OCI-M2 (cell line): ENCODE measurements at regions not wholly inside any gene's neighbourhood (a gene's known extent, or its start where the extent isn't known, plus 50 kb on each side); places are given as distances from the start of the nearest gene placed in this dataset.

Experiments used
- DNase-seq: peaks from one replicate; lab custom pipeline; 2025; ENCODE audit not compliant: unreplicated experiment; lab: John Stamatoyannopoulos, UW

DNA sequence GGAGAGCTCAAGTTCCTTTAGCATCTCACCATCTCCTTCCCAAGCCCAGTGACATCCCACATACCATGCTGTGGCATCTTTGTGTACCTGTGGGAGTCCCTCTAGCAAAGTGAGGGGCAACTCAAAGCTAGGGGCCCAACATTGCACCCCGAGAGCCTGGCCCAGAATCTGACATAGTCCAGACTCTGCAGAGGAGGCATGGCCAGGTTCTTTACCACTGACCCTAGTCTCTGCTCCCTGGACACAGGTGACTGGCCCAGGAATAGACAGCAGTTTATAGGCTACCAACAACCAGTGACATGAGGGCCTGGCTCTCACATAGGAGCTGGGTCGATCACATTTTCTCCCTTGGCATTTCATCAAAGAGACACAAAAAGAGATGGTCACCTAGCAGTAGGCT lies 444.0 kb upstream of the ZMIZ1 start:
- no peak for DNase-seq

DNA sequence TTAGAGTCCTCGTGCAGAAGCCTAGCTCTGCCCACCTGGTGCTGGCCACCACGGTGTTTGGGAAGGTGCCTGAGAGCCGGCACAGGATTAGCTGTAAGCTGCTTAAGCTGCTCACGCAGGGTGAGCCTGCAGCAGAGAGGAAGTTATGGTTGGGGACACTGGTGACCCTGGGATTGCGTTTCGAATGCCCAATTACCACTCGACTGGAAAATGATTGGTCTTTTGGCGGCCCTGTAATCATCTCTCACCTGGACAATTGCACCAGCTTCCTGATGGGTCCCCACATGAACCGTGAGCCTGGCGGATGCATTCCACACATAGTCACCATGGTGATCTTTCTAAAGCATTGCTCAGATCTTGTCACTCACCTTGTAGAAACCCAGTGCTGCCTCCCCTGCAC lies 442.3 kb upstream of the ZMIZ1 start:
- DNase-seq, result no peak

DNA sequence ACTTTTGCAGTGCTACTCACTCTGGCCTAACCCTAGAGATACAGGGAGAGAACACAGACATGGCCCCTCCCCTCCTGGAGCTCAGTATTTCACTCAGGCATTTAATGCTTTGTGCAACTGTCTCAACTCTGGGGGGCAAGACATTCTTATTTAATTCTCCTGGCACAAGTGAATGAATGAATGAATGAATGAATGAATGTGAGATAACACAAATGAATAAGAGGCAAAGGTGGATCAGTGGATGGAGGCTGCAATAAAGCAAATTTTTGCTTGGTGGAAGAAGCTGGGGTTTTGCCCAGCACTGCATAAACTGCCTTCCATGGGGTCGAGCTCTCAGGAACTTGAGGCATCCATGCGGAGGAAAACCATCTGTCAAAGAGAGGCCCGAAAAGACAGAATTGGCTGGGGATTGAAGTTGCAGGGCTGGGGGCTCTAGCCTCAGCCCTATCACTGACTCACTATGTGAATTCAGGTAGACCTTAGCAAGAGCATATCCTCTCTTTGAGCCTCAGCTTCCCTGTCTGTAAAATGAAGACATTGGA lies 441.4 kb upstream of the ZMIZ1 start:
- no peak for DNase-seq

DNA sequence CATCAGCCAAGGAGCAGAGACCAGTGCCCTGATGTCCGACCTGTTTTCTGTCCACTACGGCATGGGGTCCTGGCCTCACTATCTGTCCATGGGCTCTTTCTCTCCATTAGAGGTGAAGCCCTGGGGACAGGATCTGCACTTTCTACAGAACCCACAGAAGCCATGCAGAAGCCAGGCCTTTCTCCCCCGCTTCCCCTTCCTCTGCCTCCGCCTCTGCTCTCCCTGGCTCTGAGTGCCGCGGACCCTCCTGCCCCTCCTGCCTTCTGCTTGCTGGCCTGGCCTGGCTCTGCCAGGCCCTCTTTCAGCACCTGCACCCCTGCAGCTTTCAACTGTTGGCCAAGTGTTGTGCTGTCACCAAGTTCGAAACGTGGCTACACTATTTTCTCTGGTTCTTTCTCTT lies 439.8 kb upstream of the ZMIZ1 start:
- no peak for DNase-seq

DNA sequence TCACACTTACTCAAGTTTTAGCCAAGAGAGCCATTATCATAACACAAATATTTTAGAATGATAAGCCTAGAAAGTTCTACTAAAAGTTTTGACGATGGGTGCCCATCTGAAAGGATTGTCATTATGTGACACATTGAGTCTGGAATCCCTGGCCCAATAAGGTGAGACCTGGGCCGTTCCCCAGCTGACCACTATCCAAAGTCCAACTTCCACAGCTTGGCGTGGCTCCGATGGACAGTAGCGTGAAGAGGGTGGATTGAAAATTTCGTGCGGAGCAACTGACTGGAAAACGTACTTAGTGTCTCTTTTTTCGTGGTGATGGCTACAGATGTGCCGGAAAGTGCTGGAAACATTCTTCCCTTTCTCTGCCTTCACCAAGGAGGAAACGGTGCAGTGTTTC lies 439.0 kb upstream of the ZMIZ1 start:
- DNase-seq, result no peak

DNA sequence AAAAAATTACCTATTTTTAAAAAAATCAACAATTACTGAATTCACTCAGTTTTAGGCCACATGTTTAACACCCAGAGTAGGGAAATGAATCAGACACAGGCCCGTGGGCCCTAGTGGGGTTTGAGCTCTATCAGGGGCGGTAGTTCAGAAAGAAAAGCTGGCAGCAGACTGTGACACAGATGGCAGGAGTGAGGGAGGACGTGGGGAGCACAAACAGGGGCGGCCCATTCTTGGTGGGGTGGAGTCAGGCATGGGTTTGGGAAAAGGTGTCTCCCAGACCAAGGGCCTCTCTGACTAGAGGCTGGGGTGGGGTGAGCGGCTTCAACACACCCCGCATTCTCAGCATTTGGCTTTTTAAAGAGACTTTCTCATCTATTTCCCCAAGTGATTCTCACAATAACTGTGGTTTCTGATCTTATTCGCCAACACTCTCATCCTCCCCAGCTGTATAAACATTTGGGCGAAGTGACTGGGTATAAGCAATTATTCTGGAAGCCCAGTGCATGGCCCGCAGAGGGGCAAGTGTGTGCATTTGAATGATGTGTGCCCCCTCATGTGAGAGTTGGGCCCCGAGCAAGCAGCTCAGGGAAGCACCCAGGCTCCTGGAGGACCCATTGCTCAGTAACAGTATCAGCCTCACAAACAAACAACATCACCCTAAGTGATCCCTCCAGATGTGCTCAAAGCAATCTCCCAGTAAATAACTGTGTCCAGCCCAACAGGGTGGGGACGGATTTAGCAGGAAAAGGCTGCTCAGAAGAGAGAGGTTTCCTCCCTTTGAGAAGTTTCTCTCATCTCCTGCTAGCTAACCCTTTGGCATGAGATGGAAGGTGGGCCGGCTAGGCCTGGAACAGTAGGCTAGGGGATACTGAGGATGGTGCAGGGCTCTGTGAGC lies 437.6 kb upstream of the ZMIZ1 start:
- DNase-seq, result no peak

DNA sequence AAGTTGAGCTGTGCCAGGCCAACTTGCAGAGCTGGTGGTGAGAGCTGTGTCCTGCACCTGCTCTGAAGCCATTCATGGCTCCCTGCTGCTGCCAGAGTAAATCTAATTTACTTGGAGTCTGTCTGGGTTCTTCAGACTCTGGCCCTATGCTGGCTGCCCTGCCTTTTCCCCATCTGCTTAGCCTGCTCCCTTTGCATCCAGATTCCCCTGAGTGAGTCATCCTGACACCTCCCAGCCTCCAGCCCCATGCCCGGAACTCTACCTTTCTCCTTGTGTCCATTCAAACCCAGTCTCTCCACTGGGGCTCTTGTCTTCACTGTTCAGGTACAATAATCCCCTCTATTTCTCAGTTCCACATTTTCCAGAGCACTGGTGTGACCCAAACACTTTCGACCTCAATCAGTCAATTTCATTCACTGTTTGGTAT lies 434.4 kb upstream of the ZMIZ1 start:
- no peak for DNase-seq

DNA sequence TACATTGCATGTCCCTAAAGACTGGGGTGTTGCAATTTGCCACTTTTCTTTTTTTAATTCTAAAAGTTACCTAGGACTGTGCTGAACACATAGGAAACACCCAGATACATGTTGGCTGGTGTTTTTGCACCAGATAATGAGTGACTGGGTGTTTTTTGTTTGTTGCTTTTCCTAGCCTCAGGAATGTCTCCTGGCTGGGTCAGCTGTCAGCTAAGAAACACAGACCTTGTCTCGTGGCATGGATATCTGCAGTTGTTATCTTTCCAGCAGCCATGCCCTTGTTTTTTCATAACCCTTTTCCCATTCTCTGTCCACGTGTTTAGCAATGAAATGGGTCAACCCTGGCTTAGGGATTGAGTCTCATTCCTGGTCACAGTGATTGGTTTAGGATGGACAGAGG lies 433.9 kb upstream of the ZMIZ1 start:
- no peak for DNase-seq

DNA sequence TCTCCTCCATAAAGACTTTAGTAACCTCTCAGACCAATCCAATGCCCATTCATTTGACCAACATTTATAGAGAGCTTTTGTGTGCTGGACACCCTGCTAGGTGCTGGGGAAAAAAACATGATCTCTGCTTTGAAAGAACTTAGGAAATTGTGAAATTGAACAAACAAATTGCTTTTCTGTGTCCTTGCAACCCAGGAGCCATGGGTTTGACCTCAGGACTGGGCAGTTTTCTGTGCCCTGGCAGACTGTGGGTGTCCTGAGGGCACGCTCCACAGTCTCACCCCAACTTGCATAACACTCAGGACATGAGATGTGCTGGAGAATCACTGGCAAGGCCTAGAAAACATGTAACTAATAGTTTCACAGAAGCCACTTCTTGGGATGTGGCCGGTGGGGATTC lies 429.1 kb upstream of the ZMIZ1 start:
- DNase-seq, result no peak

DNA sequence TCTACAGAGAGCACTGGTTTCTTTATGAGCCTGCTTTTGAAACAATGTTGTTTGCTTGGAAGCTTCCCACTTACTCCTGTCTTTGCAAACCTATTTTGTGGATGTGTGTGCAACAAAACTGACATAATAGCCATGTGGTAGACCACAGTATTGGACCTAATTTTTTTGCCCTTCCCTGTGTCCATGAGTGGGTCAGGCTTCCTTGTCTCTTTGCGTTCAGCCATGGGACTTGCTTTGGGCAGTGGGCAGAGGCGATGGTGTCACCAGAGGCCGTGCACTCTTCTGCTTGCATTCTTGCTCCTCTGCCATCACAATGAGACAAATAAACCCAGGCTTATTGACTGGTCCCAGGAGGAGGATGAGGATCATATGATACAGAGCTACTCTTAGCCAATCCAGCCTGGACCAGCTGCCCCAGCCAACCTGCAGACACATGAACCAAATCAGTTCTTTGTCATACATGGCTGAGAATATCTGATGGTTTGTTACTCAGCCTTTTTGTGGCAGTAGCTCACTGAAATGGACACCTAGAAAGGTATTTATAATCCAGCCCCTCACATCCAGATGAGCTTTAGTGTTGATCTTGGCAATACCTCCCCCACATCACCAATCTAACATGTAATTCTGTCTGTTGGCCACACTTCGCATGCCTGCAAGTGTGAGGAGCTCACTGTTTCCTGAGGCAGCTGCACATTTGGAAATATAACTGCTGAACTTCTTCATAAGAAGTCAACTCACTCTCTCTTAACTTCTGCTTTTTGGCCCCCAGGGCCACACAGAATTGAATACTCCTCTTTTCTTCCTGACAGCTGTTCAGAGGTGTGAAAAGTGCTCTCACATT lies 427.8 kb upstream of the ZMIZ1 start:
- no peak for DNase-seq

DNA sequence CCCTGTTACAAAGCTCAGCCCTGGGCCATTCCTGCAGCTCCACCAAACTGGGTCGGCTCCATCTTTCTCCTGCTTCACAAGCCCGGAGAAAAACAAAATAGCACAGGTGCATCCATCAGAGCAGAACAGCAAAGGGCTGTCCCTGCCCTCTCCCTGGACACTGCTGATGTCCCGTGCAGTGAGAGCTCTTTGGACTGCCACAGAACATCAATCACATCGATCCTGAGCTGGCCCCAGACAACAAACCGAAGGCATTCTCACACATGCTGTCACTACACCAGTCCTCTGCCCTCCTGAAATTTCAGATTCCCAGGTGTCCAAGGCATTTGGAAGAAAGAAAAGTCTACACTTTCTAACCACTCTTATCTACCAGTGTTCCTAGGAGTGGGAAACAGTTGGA lies 427.1 kb upstream of the ZMIZ1 start:
- DNase-seq, result no peak

DNA sequence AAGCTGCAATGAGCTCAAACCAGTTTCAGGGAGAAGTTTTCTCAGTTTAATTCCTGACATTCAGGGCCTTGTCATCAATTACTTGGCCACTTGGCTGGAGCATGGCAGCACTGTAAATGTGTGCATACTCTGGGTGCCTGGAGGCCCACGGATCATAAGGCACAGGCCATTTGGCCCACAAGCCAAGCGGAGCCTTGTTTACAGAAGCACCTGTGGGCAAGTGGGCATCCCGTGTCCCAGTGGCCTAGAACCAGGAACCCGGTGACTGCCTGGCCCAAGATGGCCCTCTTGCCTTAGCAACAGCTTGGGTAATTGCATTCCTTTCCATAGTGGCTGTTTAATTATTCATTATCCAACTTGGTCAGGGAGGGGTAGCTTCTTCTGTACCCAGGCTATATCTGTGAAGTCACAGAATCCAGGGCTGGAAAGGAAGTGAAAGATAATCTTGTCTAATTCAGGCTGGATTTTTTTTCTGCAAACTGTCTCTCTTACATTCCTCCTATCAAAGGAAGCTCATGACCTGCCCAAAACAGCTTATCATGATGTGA lies 426.4 kb upstream of the ZMIZ1 start:
- DNase-seq, result no peak

DNA sequence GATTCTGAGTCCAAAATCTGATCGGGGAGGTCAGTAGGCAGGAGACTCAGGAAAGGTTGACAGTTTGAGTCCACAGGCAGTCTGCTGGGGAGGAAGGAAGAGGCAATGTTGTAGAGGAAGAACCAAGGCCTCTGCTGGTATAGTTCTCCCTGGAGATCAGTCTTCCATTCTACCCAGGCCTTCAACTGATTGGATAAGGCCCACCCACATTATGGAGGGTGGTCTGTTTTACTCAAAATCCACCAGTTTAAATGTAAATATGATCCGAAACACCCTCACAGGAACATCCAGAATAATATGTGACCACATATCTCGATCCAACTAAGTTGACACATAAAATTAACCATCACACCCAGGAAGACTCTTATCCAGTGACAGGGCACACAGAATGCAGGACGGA lies 425.3 kb upstream of the ZMIZ1 start:
- DNase-seq, result no peak

DNA sequence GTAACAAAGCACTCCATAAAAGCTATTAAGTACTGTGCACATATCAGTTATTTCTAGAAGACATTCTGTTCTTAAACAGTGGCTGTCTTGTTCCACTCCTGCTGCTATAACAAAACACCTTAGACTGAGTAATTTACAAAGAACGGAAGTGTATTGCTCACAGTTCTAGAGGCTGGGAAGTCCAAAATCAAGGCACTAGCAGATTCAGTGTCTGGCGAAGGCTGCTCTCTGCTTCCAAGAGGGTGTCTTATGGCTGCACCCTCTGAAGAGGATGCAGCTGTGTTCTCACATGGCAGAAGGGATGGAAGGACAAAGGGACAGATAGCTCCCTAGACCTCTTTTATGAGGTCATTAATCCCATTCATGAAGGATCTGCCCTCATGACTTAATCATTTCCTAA lies 424.2 kb upstream of the ZMIZ1 start:
- DNase-seq, result no peak

DNA sequence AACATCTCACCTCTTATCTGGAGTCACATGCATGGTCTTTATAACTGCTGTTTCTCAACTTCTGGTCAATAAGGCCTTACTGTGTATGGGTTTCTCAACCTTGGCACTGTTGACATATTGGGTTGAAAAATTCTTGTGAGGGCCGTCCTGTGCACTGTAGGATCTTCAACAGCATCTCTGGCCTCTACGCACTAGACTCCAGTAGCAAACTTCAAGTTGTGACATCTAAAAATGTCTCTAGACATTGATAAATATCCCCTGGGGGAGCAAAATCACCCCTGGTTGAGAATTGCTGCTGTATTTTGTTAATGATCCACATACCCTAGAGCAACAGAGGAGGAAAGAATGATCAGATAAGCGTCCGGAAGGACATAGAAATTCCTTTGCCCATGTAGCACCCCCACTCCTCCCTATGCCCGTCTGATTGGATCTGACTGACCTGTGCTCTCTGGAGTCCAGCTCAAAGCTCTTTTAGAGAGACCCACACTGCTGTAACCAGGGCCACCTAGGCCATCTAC lies 423.5 kb upstream of the ZMIZ1 start:
- DNase-seq, result no peak

DNA sequence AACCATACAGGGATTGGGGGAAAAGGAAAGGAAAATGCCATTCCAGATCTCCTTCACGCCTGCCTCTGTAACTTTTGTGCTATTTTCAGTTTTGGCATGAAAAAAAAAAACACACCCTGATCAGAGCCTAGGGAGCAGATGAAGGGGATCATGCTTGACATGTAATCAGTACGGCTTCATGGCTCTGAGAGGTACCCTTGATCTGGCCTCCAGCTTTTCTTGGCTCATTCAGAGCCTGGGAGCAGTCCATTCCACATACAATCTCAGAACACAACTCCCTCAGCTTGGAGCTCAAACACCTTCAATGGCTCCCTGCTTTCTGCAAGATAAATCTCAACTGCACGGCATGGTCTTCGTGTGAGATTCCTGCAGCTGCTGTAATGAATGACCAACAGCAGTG lies 422.8 kb upstream of the ZMIZ1 start:
- no peak for DNase-seq

DNA sequence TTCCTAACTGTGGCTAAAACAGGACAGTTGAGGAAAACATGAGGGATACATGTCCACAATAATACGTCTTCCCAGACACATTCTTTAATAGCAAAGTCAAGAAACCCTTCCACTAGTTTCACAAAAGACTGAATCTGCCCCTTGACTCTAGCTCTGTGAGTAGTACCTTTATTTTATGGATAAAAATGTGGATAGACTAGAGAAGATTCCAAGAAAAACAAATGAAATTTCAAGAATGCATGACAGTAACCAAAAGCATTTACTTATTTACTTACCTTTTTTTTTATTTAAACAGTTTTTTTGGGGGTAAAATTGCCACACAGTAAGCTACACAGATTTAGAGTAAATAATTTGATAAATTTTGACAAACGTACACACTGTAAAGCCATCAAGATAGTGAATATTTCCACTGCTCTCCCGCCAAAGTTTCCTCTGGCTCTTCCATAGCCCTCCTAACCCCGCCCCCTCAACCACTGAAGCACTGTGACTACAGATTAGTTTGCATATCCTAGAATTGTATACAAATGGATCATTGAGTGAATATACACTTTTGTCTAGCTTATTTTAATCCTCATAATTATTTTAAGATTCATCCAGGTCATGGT lies 420.4 kb upstream of the ZMIZ1 start:
- no peak for DNase-seq

DNA sequence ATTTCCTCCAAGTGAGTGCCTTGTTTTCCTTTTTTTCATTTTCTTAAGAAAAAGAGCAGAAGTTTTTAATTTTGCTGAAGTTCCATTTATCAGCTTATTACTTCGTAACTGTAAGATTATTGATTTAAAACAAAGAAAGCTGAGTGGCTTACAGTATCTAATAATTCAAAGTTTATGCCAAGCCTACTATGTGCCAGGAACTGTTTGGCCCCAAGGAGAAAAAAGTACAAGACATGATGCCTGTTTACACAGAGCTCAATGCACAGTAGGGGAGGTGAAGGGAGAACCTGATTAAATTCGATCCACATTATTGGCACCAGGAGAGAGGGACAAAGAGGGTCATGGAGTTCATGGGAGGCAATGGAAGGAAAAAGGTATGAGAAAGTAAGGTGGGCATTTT lies 419.3 kb upstream of the ZMIZ1 start:
- no peak for DNase-seq

DNA sequence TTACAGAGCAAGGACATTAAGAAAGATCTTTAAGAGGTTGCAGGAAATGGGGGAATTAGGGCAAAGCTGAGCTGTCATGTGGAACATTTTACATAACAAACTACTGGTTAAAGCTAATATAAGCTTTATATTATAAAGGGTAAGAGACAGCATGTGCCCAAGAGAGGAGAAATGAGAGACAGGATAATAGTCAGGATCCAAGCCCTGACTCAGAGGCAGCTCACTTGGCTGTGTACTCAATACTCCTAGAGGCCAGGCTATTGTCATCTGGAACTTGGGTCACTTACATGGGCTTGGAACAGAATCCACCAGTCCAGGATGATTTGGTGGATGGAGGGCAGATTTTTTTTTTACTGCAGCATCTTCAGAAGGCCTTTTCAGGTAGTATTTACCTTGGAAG lies 418.6 kb upstream of the ZMIZ1 start:
- no peak for DNase-seq

DNA sequence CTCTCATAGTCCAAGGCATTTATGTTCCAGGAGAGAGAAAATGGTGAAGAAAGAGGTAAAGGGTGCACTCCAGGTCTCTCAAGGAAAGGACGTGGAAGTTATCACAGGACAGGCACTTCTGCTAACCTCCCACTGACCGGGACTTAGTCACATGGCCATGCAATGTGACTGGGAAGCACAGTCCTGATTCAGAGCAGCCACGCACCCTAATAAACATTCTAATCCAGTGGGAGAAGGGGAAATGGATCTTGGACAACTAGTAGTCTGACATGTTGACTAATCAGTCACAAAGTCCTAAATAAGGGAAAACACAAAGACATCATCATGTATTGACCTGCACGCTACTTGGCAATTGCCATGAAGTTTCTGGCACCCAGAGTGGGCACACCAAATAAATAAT lies 417.5 kb upstream of the ZMIZ1 start:
- no peak for DNase-seq

DNA sequence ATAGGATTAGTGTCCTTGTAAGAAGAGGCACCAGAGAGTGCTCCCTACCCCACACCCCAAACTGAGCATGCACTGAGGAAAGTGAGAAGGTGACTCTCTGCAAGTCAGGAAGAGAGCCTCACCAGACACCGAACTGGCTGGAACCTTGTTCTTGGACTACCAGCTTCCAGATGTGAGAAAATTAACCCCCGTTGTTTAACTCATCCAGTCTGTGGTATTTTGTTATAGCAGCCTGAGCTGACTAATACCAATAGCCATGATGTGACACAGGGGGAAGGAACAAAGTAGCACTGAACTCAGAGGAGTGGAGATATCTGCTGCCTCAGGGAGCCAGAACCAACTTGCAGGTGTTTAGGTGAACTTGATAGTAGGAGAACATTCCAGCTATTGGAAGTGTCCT lies 415.2 kb upstream of the ZMIZ1 start:
- no peak for DNase-seq
